OCI-LY1 (cell line): ENCODE measurements at regions not wholly inside any gene's neighbourhood (a gene's known extent, or its start where the extent isn't known, plus 50 kb on each side); places are given as distances from the start of the nearest gene placed in this dataset.

Experiments used
- H2AFZ ChIP-seq: fragments of 200-600 bp; sonication (generic), shearing (Covaris generic); 2 replicates; pipeline ENCODE4 v1.6.0; 2014; ENCODE audit warnings: antibody characterized with exemption, mild to moderate bottlenecking, low read length
- H3F3A ChIP-seq: fragments of 200-600 bp; sonication (generic), shearing (Covaris generic); 2 replicates; pipeline ENCODE4 v1.6.0; 2014; ENCODE audit warnings: mild to moderate bottlenecking, antibody characterized with exemption, low read length, moderate library complexity; ENCODE audit not compliant: insufficient read depth
- H3K27ac ChIP-seq: fragments of 200-600 bp; sonication (generic); 2 replicates; pipeline ENCODE4 v1.5.1; 2014; ENCODE audit warnings: low read length, mixed run types, mild to moderate bottlenecking, low read depth; ENCODE audit not compliant: poor library complexity, severe bottlenecking
- H3K27me3 ChIP-seq: fragments of 200-600 bp; sonication (generic); 2 replicates; pipeline ENCODE4 v1.6.0; 2014; ENCODE audit warnings: antibody characterized with exemption, mild to moderate bottlenecking, low read length, moderate library complexity; ENCODE audit not compliant: insufficient read depth
- H3K36me3 ChIP-seq: fragments of 200-600 bp; sonication (generic); 2 replicates; pipeline ENCODE4 v1.6.1; 2014; ENCODE audit warnings: mild to moderate bottlenecking, antibody characterized with exemption, low read length, moderate library complexity, mixed read lengths; ENCODE audit not compliant: insufficient read depth
- H3K4me1 ChIP-seq: fragments of 200-600 bp; sonication (generic); 2 replicates; pipeline ENCODE4 v1.5.1; 2014; ENCODE audit warnings: mild to moderate bottlenecking, low read length, moderate library complexity; ENCODE audit not compliant: insufficient read depth, severe bottlenecking
- H3K4me2 ChIP-seq: fragments of 200-600 bp; sonication (generic), shearing (Covaris generic); 2 replicates; pipeline ENCODE4 v1.6.1; 2014; ENCODE audit warnings: low read length
- H3K4me3 ChIP-seq: fragments of 200-600 bp; sonication (generic); 2 replicates; pipeline ENCODE4 v1.5.1; 2014; ENCODE audit warnings: low read length, low read depth, mild to moderate bottlenecking, mixed read lengths; ENCODE audit not compliant: poor library complexity, severe bottlenecking
- H3K79me2 ChIP-seq: fragments of 200-600 bp; shearing (Covaris generic); 2 replicates; pipeline ENCODE4 v1.6.1; 2016; ENCODE audit warnings: mixed run types, low read length, mixed read lengths; ENCODE audit not compliant: insufficient read depth
- H3K9ac ChIP-seq: fragments of 200-600 bp; sonication (generic), shearing (Covaris generic); 2 replicates; pipeline ENCODE4 v1.6.1; 2014; ENCODE audit warnings: mild to moderate bottlenecking, low read length, mixed read lengths
- H3K9me2 ChIP-seq: fragments of 200-600 bp; sonication (generic), shearing (Covaris generic); 2 replicates; pipeline ENCODE4 v1.6.1; 2014; ENCODE audit warnings: low read depth, mild to moderate bottlenecking, low read length, mixed read lengths
- H3K9me3 ChIP-seq: fragments of 200-600 bp; shearing (Covaris generic); 2 replicates; pipeline ENCODE4 v1.6.1; 2014; ENCODE audit warnings: low read length, mixed read lengths
- H4K20me1 ChIP-seq: fragments of 200-600 bp; sonication (generic), shearing (Covaris generic); 2 replicates; pipeline ENCODE4 v1.6.0; 2016; ENCODE audit warnings: mild to moderate bottlenecking, low read length; ENCODE audit not compliant: insufficient read depth
- EZH2 ChIP-seq: fragments of 200-600 bp; sonication (generic), shearing (Covaris generic); IDR thresholded peaks from 2 replicates; pipeline ENCODE4 v1.8.0; 2017; ENCODE audit warnings: borderline replicate concordance, mixed run types, mild to moderate bottlenecking, antibody characterized with exemption, low read length, moderate library complexity, mixed read lengths
- TF ChIP-seq, protein P1 (sequence below): fragments of 200-600 bp; sonication (generic), shearing (Covaris generic); IDR thresholded peaks from 2 replicates; pipeline ENCODE4 v1.5.1; 2017; ENCODE audit warnings: mild to moderate bottlenecking, antibody characterized with exemption, low read length, moderate library complexity, mixed read lengths

GRCh38 chr3:5427938-5428337 lies 240.4 kb downstream of the EDEM1 start:
- Histone ChIP-seq H3K79me2 (no peaks in the 10 kb centered on the region), H3K9ac (no peak overlapping the region), H3K9me2 (no peaks in the 10 kb centered on the region), H3K4me2 (no peak overlapping the region), H3F3A (no peaks in the 10 kb centered on the region), H4K20me1 (no peaks in the 10 kb centered on the region), H3K4me3 (no peak overlapping the region), H3K9me3 (no peaks in the 10 kb centered on the region), H3K27ac (no peak overlapping the region), H3K27me3 (no peaks in the 10 kb centered on the region), H3K36me3 (no peaks in the 10 kb centered on the region), H2AFZ (no peak overlapping the region), H3K4me1 (no peaks in the 10 kb centered on the region)
- TF ChIP-seq, protein P1, sequence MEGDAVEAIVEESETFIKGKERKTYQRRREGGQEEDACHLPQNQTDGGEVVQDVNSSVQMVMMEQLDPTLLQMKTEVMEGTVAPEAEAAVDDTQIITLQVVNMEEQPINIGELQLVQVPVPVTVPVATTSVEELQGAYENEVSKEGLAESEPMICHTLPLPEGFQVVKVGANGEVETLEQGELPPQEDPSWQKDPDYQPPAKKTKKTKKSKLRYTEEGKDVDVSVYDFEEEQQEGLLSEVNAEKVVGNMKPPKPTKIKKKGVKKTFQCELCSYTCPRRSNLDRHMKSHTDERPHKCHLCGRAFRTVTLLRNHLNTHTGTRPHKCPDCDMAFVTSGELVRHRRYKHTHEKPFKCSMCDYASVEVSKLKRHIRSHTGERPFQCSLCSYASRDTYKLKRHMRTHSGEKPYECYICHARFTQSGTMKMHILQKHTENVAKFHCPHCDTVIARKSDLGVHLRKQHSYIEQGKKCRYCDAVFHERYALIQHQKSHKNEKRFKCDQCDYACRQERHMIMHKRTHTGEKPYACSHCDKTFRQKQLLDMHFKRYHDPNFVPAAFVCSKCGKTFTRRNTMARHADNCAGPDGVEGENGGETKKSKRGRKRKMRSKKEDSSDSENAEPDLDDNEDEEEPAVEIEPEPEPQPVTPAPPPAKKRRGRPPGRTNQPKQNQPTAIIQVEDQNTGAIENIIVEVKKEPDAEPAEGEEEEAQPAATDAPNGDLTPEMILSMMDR = no peak
- TF ChIP-seq EZH2 = no peak

DNA sequence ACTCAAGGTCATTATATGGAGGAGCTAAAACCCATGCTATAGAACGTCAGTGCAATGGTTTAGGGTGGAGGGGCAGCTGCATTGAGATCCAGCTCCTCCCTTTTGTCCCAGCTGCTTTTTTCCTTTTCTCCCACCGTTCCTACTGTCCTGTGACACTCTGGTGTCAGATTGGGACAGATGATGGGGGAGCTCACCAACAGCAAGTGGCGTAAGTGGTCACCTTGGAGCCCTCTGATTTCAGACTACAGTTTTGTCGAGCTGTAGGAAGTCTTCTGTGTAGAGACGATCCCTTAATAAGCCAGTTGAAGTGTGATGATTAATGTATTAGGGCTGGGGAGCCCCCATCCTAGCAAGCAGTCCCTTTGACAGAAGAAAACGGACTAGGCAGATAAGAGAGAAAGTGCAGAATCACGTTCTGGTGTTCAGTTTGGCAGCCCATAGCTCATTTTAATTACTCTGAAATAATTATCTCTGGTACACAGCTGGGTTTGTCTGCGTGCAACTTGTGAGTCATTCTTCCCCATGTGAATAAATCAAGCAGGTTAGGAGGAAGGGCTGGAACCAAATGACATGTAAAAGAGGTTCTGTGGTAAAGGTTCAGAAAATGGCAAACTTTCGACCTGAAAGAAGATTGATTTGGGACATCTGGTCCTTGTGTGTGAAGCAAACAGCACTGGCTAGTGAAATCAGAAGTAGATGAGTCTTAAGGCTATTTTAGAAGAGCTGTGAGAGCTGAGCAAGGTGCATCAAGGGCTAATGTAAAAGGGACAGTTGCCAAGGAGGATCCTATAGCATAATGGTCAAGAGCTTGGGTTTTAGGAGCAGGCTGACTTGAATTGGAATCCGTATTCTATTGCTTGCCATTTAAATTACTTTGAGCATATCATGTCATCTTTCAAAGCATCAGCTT lies 241.4 kb downstream of the EDEM1 start:
- Histone ChIP-seq H3K9me2 (no peaks in the 10 kb centered on the region), H3K4me3 (no peak overlapping the region), H4K20me1 (no peaks in the 10 kb centered on the region), H3K4me2 (no peak overlapping the region), H3F3A (no peaks in the 10 kb centered on the region), H2AFZ (no peak overlapping the region), H3K27ac (no peak overlapping the region), H3K4me1 (no peaks in the 10 kb centered on the region), H3K79me2 (no peaks in the 10 kb centered on the region), H3K9ac (no peak overlapping the region), H3K27me3 (no peaks in the 10 kb centered on the region), H3K9me3 (no peaks in the 10 kb centered on the region), H3K36me3 (no peaks in the 10 kb centered on the region)
- no peak for TF ChIP-seq EZH2

DNA sequence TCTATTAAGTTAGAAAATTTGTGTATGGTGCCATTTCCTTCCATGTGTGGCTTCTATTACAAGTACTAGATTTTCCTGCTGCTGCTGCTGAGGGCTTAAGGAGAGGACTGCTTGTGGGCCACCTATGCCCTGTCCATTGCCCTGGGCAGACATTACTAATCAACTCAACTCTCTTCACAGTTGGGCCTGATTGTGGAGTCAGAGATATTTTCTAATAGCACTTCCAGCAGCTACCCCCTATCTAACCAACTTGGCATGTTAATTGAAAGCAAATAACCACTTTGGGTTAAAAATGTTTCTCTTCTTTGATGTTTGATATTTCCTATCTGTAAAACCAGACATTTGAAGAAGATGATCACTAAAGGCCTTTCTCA lies 242.0 kb downstream of the EDEM1 start:
- H3F3A ChIP-seq = no peaks in the 10 kb centered on the region
- H3K9me2 ChIP-seq = no peaks in the 10 kb centered on the region
- H4K20me1 ChIP-seq = no peaks in the 10 kb centered on the region
- H2AFZ ChIP-seq = no peak overlapping the region
- no peak overlapping the region for H3K27ac ChIP-seq
- H3K27me3 ChIP-seq = no peaks in the 10 kb centered on the region
- TF ChIP-seq EZH2 = no peak
- TF ChIP-seq, protein P1 = no peak
- H3K4me3 ChIP-seq = no peak overlapping the region
- H3K9ac ChIP-seq = no peak overlapping the region
- no peaks in the 10 kb centered on the region for H3K79me2 ChIP-seq
- no peak overlapping the region for H3K4me2 ChIP-seq
- H3K36me3 ChIP-seq = no peaks in the 10 kb centered on the region
- no peaks in the 10 kb centered on the region for H3K4me1 ChIP-seq
- no peaks in the 10 kb centered on the region for H3K9me3 ChIP-seq

- no peak overlapping the region for H3K27ac ChIP-seq
- no peak overlapping the region for H3K9ac ChIP-seq
- no peak overlapping the region for H3K4me3 ChIP-seq
- H3K36me3 ChIP-seq = no peaks in the 10 kb centered on the region
- H3K79me2 ChIP-seq = no peaks in the 10 kb centered on the region
- no peaks in the 10 kb centered on the region for H3K27me3 ChIP-seq
- H4K20me1 ChIP-seq = no peaks in the 10 kb centered on the region
- no peaks in the 10 kb centered on the region for H3K4me1 ChIP-seq
- H2AFZ ChIP-seq = no peak overlapping the region
- no peaks in the 10 kb centered on the region for H3F3A ChIP-seq
- H3K4me2 ChIP-seq = no peak overlapping the region
- no peaks in the 10 kb centered on the region for H3K9me3 ChIP-seq
- no peaks in the 10 kb centered on the region for H3K9me2 ChIP-seq
- TF ChIP-seq, protein P1 = no peak
- no peak for TF ChIP-seq EZH2
These were observed 243.2 kb downstream of the EDEM1 start for GRCh38 chr3:5430701-5431100.
